ENCODE measurements at regions not wholly inside any gene's neighbourhood (a gene's known extent, or its start where the extent isn't known, plus 50 kb on each side); places are given as distances from the start of the nearest gene placed in this dataset.

GRCh38 chr4:79466621-79467020, 58.6 kb upstream of the GK2 start:
- H4K20me1 ChIP-seq (ENCODE audit: insufficient read depth, low read length): no peaks in the 10 kb centered on the region
- DNase-seq (ENCODE audit: low read depth): no peak
- no peak overlapping the region for H2AFZ ChIP-seq (ENCODE audit: low read depth, low read length)
- no peaks in the 10 kb centered on the region for H3K79me2 ChIP-seq (ENCODE audit: insufficient read depth, low read length)
- no peaks in the 10 kb centered on the region for H3K36me3 ChIP-seq (ENCODE audit: insufficient read depth, low read length)
- Mint-ChIP-seq H3K27me3 (ENCODE audit: low read depth, unreplicated experiment) (no peaks in the 10 kb centered on the region), H3K36me3 (ENCODE audit: low read depth, unreplicated experiment) (no peaks in the 10 kb centered on the region), H3K9me3 (ENCODE audit: unreplicated experiment) (no peaks in the 10 kb centered on the region), H3K4me1 (ENCODE audit: low read depth, unreplicated experiment) (peaks cover 8% of the 10 kb centered on the region), H3K4me3 (ENCODE audit: unreplicated experiment) (no peak overlapping the region), H3K27ac (ENCODE audit: unreplicated experiment) (no peak overlapping the region)
- H3K9me3 ChIP-seq (ENCODE audit: insufficient read depth, low read depth, low read length): no peaks in the 10 kb centered on the region
- no peak for TF ChIP-seq CTCF (IDR thresholded peaks at IDR 0.05; ENCODE audit: insufficient read depth, low read depth, low read length)
- TF ChIP-seq EZH2 (IDR thresholded peaks at IDR 0.05; ENCODE audit: insufficient read depth, low read length): no peak
- no peak overlapping the region for H3K9ac ChIP-seq (ENCODE audit: low read length)
- no peak for FAIRE-seq
- no peak overlapping the region for H3K27ac ChIP-seq (ENCODE audit: low read depth, low read length)
- H3K4me3 ChIP-seq (ENCODE audit: insufficient read depth, low read depth, low read length): no peak overlapping the region
- no peaks in the 10 kb centered on the region for H3K4me1 ChIP-seq (ENCODE audit: insufficient read depth, low read length)
- H3K4me2 ChIP-seq (ENCODE audit: low read length): no peak overlapping the region
- H3K27me3 ChIP-seq (ENCODE audit: insufficient read depth, low read length): no peaks in the 10 kb centered on the region

All from astrocyte (in vitro differentiated cells and primary cell).